Gastrocnemius medialis (tissue), 4 donors: ENCODE measurements at regions not wholly inside any gene's neighbourhood (a gene's known extent, or its start where the extent isn't known, plus 50 kb on each side); places are given as distances from the start of the nearest gene placed in this dataset.

ENCODE experiments used
- ATAC-seq, 2 donors: fragments of 150-250 bp; one replicate each; pipeline ENCODE4 v1.9.1; 2016
- DNase-seq, 2 donors: peaks; one replicate each; pipeline ENCODE4 v3.0.0-alpha.2; 2019
- H3K27ac ChIP-seq, 4 donors: fragments of 200-600 bp; sonication (generic); 1 replicate in 1 of 4; 2 replicates in 3 of 4; pipeline ENCODE4 v1.5.1; 2016 to 2018; ENCODE audit warnings: mild to moderate bottlenecking in 2 of 4, moderate library complexity in 1 of 4
- H3K27me3 ChIP-seq, 3 donors: fragments of 200-600 bp; sonication (generic) in 2 of 3; 1 replicate in 1 of 3; 2 replicates in 2 of 3; pipeline versions ENCODE4 v1.5.1 to v1.6.0; 2016 to 2019; ENCODE audit warnings: mild to moderate bottlenecking in 1 of 3, moderate library complexity in 1 of 3
- H3K36me3 ChIP-seq, 2 donors: fragments of 200-600 bp; sonication (generic) in 1 of 2; one replicate each; pipeline ENCODE4 v1.5.1; 2017 to 2018
- H3K4me1 ChIP-seq, 2 donors: fragments of 200-600 bp; sonication (generic) in 1 of 2; one replicate each; pipeline ENCODE4 v1.5.1; 2016 to 2017; ENCODE audit warnings: mild to moderate bottlenecking in 2 of 2
- H3K4me3 ChIP-seq, 4 donors: fragments of 200-600 bp; sonication (generic) in 3 of 4; 1 replicate in 1 of 4; 2 replicates in 3 of 4; pipeline ENCODE4 v1.5.1; 2016 to 2019; ENCODE audit warnings: mild to moderate bottlenecking in 2 of 4
- H3K9me3 ChIP-seq, 3 donors: fragments of 200-600 bp; sonication (generic) in 2 of 3; 1 replicate in 1 of 3; 2 replicates in 2 of 3; pipeline ENCODE4 v1.5.1; 2016 to 2019
- CTCF ChIP-seq, 5 experiments: fragments of 450-650 bp in 3 of 5; fragments of 200-600 bp in 2 of 5; sonication (generic) in 2 of 5; IDR thresholded peaks in 4 of 5; conservative IDR thresholded peaks in 1 of 5; 1 replicate in 4 of 5; 2 replicates in 1 of 5; pipeline ENCODE4 v1.5.1; 2016 to 2019; ENCODE audit warnings: antibody characterized with exemption in 5 of 5, mild to moderate bottlenecking in 3 of 5, moderate library complexity in 3 of 5
- POLR2A ChIP-seq, 2 donors: fragments of 450-650 bp; IDR thresholded peaks; one replicate each; pipeline ENCODE4 v1.6.1; 2017; ENCODE audit warnings: antibody characterized with exemption in 2 of 2, mild to moderate bottlenecking in 2 of 2, moderate library complexity in 2 of 2
- in situ Hi-C, 4 donors: fragments of 200-750 bp; cut with MboI; loops; one replicate each; pipeline versions ENCODE4 v1.15.0 to v1.8.0; 2017; ENCODE audit warnings: low sequenced_read_pairs in 4 of 4
- intact Hi-C: fragments of 100-400 bp; cut with DNase I; formaldehyde crosslinking; loops from one replicate; pipeline ENCODE4 v1.15.1; 2023; ENCODE audit warnings: low total_unique reads
- microRNA counts, 2 donors: library from miRNA; unstranded; fragments of <30 nt; microRNA quantifications; one replicate each; lab custom pipeline; 2016
- microRNA-seq, 2 donors: library from miRNA; unstranded; fragments of <30 nt; microRNA quantifications; one replicate each; pipeline ENCODE4, GENCODE V29; 2016; ENCODE audit warnings: borderline replicate concordance in 2 of 2

GRCh38 chr19:20250121-20250520 lies 83.1 kb downstream of the ZNF486 start:
- Histone ChIP-seq H3K27me3 (no peaks in the 10 kb centered on the region), H3K36me3 (no peaks in the 10 kb centered on the region), H3K27ac (no peak overlapping the region), H3K4me1 (no peaks in the 10 kb centered on the region), H3K9me3 (no peaks in the 10 kb centered on the region), H3K4me3 (no peak overlapping the region)
- TF ChIP-seq POLR2A (IDR thresholded peaks at IDR 0.05) (no peak), CTCF (IDR thresholded peaks at IDR 0.05 in 4 of 5, conservative IDR thresholded peaks at IDR 0.05 in 1 of 5) (no peak)
- no peak for DNase-seq
- in situ Hi-C loops (no loop called here), intact Hi-C loops (no loop called here)
- no peak for ATAC-seq

MicroRNA genes in the stretch of these regions (microRNA counts, 767-probe panel; counts per million panel counts)
- microRNA hsa-miR-1270 (lab: Ali Mortazavi, UCI): 356 to 448 counts per million in 2 donors

Small RNAs in the stretch of these regions (microRNA-seq; reads per million reads assigned to microRNA genes)
- gene MIR1270: 0 reads per million in 2 donors
